GM23248 (cell line): ENCODE measurements at regions not wholly inside any gene's neighbourhood (a gene's known extent, or its start where the extent isn't known, plus 50 kb on each side); places are given as distances from the start of the nearest gene placed in this dataset.
A peak's percentile ranks its signal among the peaks of the same experiment; 100 is the strongest.

ENCODE experiments used
- DNase-seq: peaks from one replicate; pipeline ENCODE4 v3.0.0-alpha.2; 2015
- H2AFZ ChIP-seq: fragments of 200-600 bp; sonication (generic); 2 replicates; pipeline ENCODE4 v1.6.1; 2016; ENCODE audit warnings: antibody characterized with exemption
- H3F3A ChIP-seq: fragments of 200-600 bp; sonication (generic); 2 replicates; pipeline ENCODE4 v1.6.1; 2016; ENCODE audit warnings: mild to moderate bottlenecking, antibody characterized with exemption, mixed run types; ENCODE audit not compliant: insufficient read depth
- H3K27ac ChIP-seq: fragments of 200-600 bp; sonication (generic); 2 replicates; pipeline ENCODE4 v1.5.1; 2016; ENCODE audit warnings: mild to moderate bottlenecking
- H3K27me3 ChIP-seq: fragments of 200-600 bp; sonication (generic); replicated peaks from 2 replicates; pipeline ENCODE4 v1.6.1; 2016; ENCODE audit warnings: mild to moderate bottlenecking; ENCODE audit not compliant: insufficient read depth
- H3K36me3 ChIP-seq: fragments of 200-600 bp; sonication (generic); 2 replicates; pipeline ENCODE4 v1.6.1; 2016; ENCODE audit warnings: low read depth, mild to moderate bottlenecking
- H3K4me1 ChIP-seq: fragments of 200-600 bp; sonication (generic); 2 replicates; pipeline ENCODE4 v1.6.1; 2016; ENCODE audit warnings: mild to moderate bottlenecking; ENCODE audit not compliant: insufficient read depth
- H3K4me2 ChIP-seq: fragments of 200-600 bp; sonication (generic); one replicate; pipeline ENCODE4 v1.6.1; 2016; ENCODE audit warnings: mild to moderate bottlenecking; ENCODE audit not compliant: unreplicated experiment
- H3K4me3 ChIP-seq: fragments of 200-600 bp; sonication (generic); 2 replicates; pipeline ENCODE4 v1.5.1; 2016; ENCODE audit warnings: mild to moderate bottlenecking
- H3K79me2 ChIP-seq: fragments of 200-600 bp; sonication (generic); 2 replicates; pipeline ENCODE4 v1.6.1; 2016; ENCODE audit warnings: mild to moderate bottlenecking; ENCODE audit not compliant: insufficient read depth
- H3K9ac ChIP-seq: fragments of 200-600 bp; sonication (generic); 2 replicates; pipeline ENCODE4 v1.6.1; 2016; ENCODE audit warnings: mild to moderate bottlenecking
- H3K9me2 ChIP-seq: fragments of 200-600 bp; sonication (generic); 2 replicates; pipeline ENCODE4 v1.6.1; 2016; ENCODE audit warnings: mixed run types, mild to moderate bottlenecking, moderate library complexity; ENCODE audit not compliant: insufficient read depth
- H3K9me3 ChIP-seq: fragments of 200-600 bp; sonication (generic); one replicate; pipeline ENCODE4 v1.6.1; 2017; ENCODE audit warnings: low read depth
- H4K20me1 ChIP-seq: fragments of 200-600 bp; sonication (generic); 2 replicates; pipeline ENCODE4 v1.6.0; 2016; ENCODE audit not compliant: insufficient read depth
- EZH2 ChIP-seq: fragments of 200-600 bp; sonication (generic); IDR thresholded peaks from 2 replicates; pipeline ENCODE4 v1.6.1; 2018; ENCODE audit warnings: antibody characterized with exemption, mild to moderate bottlenecking; ENCODE audit not compliant: insufficient read depth, poor library complexity, severe bottlenecking
- EZH2phosphoT487 ChIP-seq: fragments of 200-600 bp; sonication (generic); IDR thresholded peaks from 2 replicates; pipeline ENCODE4 v1.6.1; 2018; ENCODE audit warnings: antibody characterized with exemption, moderate library complexity, mild to moderate bottlenecking, low read depth; ENCODE audit not compliant: insufficient read depth
- WGBS, 2 experiments: methylation state at CpG; one replicate each; pipeline ENCODE4 v1.1.6; 2015 to 2017; ENCODE audit warnings: low lambda C conversion rate in 2 of 2, low coverage in 1 of 2; ENCODE audit errors: missing lambda C conversion rate in 2 of 2; 5-methylcytosine and 5-hydroxymethylcytosine counted together
- in situ Hi-C: fragments of 300-500 bp; cut with MboI; formaldehyde crosslinking; loops from 2 replicates; pipeline ENCODE4 v1.15.0; 2020

- no peaks in the 10 kb centered on the region for H4K20me1 ChIP-seq
- no peak for DNase-seq
- H3K9ac ChIP-seq, result no peak overlapping the region
- no peak overlapping the region for H2AFZ ChIP-seq
- no peaks in the 10 kb centered on the region for H3K36me3 ChIP-seq
- H3K9me2 ChIP-seq, result no peaks in the 10 kb centered on the region
- H3K4me1 ChIP-seq, result no peaks in the 10 kb centered on the region
- H3K79me2 ChIP-seq, result no peaks in the 10 kb centered on the region
- TF ChIP-seq EZH2phosphoT487 (no peak), EZH2 (no peak)
- in situ Hi-C loops, result no loop called here
- H3K27me3 ChIP-seq, result peaks cover 15% of the 10 kb centered on the region; the same call in 1 of the 2 replicates
- no peak overlapping the region for H3K27ac ChIP-seq
- H3K4me2 ChIP-seq, result no peak overlapping the region
- H3K4me3 ChIP-seq, result no peak overlapping the region
- H3F3A ChIP-seq, result no peaks in the 10 kb centered on the region
- 59 to 69% methylated on average over 12 of the region's 12 CpGs for WGBS, 2 experiments
- H3K9me3 ChIP-seq, result no peaks in the 10 kb centered on the region
Measured at GRCh38 chr15:77786956-77787355, 154.2 kb upstream of the LINGO1 start.

- Histone ChIP-seq H3K4me2 (no peak overlapping the region), H3K4me3 (no peak overlapping the region), H3K9ac (no peak overlapping the region), H3F3A (no peaks in the 10 kb centered on the region), H4K20me1 (no peaks in the 10 kb centered on the region), H3K79me2 (no peaks in the 10 kb centered on the region), H3K27ac (no peak overlapping the region), H3K27me3 (peaks cover 15% of the 10 kb centered on the region; the same call in 1 of the 2 replicates), H3K36me3 (no peaks in the 10 kb centered on the region), H2AFZ (no peak overlapping the region), H3K4me1 (no peaks in the 10 kb centered on the region), H3K9me3 (no peaks in the 10 kb centered on the region), H3K9me2 (no peaks in the 10 kb centered on the region)
- DNase-seq, result no peak
- 44% methylated on average over 10 to 11 of the region's 11 CpGs for WGBS, 2 experiments
- no peak for TF ChIP-seq EZH2
- TF ChIP-seq EZH2phosphoT487, result no peak
- in situ Hi-C loops, result no loop called here
Measured at GRCh38 chr15:77786181-77786890, 153.6 kb upstream of the LINGO1 start.

- no peaks in the 10 kb centered on the region for H3F3A ChIP-seq
- no peaks in the 10 kb centered on the region for H3K9me3 ChIP-seq
- H3K27ac ChIP-seq, result no peak overlapping the region
- H3K9ac ChIP-seq, result no peak overlapping the region
- no peak overlapping the region for H2AFZ ChIP-seq
- H3K9me2 ChIP-seq, result no peaks in the 10 kb centered on the region
- TF ChIP-seq EZH2 (no peak), EZH2phosphoT487 (no peak)
- H3K4me2 ChIP-seq, result no peak overlapping the region
- peak; percentile 61 for DNase-seq
- H3K27me3 ChIP-seq, result peaks cover 5% of the 10 kb centered on the region; the same call in 1 of the 2 replicates
- 48 to 49% methylated on average over 11 of the region's 11 CpGs for WGBS, 2 experiments
- H3K4me1 ChIP-seq, result no peaks in the 10 kb centered on the region
- in situ Hi-C loops, result no loop called here
- no peaks in the 10 kb centered on the region for H3K36me3 ChIP-seq
- H3K79me2 ChIP-seq, result no peaks in the 10 kb centered on the region
- no peak overlapping the region for H3K4me3 ChIP-seq
- no peaks in the 10 kb centered on the region for H4K20me1 ChIP-seq
Measured at GRCh38 chr15:77784361-77785292, 151.9 kb upstream of the LINGO1 start.

GRCh38 chr15:77783636-77784035 lies 150.9 kb upstream of the LINGO1 start:
- H3K9me2 ChIP-seq, result no peaks in the 10 kb centered on the region
- no peak for DNase-seq
- no peaks in the 10 kb centered on the region for H3F3A ChIP-seq
- no peak overlapping the region for H3K4me3 ChIP-seq
- TF ChIP-seq EZH2phosphoT487, result no peak
- no peak for TF ChIP-seq EZH2
- no peak overlapping the region for H3K27ac ChIP-seq
- H3K79me2 ChIP-seq, result no peaks in the 10 kb centered on the region
- no peaks in the 10 kb centered on the region for H4K20me1 ChIP-seq
- in situ Hi-C loops, result no loop called here
- H3K36me3 ChIP-seq, result no peaks in the 10 kb centered on the region
- WGBS, 2 experiments, result 27 to 42% methylated on average over 10 of the region's 10 CpGs
- no peaks in the 10 kb centered on the region for H3K9me3 ChIP-seq
- H2AFZ ChIP-seq, result no peak overlapping the region
- H3K4me1 ChIP-seq, result no peaks in the 10 kb centered on the region
- peaks cover 5% of the 10 kb centered on the region; the same call in 1 of the 2 replicates for H3K27me3 ChIP-seq
- H3K9ac ChIP-seq, result no peak overlapping the region
- H3K4me2 ChIP-seq, result no peak overlapping the region
